GM12874 (cell line): ENCODE measurements at regions not wholly inside any gene's neighbourhood (a gene's known extent, or its start where the extent isn't known, plus 50 kb on each side); places are given as distances from the start of the nearest gene placed in this dataset.

Experiments used
- CTCF ChIP-seq: IDR thresholded peaks from 2 replicates; pipeline ENCODE4 v1.5.1; 2011; ENCODE audit warnings: low read depth, mild to moderate bottlenecking, control low read depth, low read length, moderate library complexity; ENCODE audit not compliant: insufficient read depth

DNA sequence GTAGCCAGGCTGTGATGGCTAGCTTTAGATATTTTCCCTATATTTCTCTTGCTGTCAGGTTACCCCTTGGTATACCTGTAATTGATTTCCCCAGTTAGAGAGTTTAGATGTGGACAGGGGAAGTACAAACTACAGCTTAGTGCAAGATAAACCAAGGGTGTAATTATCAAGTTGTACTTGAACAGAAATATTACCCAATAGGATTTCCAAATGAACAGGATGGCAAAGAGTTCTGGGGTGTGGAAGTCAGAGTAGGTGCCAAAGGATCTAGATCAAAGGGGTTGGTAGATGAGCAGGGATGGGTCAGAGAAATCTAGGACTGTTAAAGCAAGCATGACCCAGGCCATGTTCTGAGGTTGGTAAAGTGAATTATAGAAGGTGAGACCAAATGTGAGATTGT is 585.2 kb downstream of the CCDC85A start:
- no peak for TF ChIP-seq CTCF

- TF ChIP-seq CTCF = no peak
Observed at GRCh38 chr2:56770490-56770889, 586.7 kb downstream of the CCDC85A start.

GRCh38 chr2:56784046-56784445 is 600.3 kb downstream of the CCDC85A start:
- no peak for TF ChIP-seq CTCF

DNA sequence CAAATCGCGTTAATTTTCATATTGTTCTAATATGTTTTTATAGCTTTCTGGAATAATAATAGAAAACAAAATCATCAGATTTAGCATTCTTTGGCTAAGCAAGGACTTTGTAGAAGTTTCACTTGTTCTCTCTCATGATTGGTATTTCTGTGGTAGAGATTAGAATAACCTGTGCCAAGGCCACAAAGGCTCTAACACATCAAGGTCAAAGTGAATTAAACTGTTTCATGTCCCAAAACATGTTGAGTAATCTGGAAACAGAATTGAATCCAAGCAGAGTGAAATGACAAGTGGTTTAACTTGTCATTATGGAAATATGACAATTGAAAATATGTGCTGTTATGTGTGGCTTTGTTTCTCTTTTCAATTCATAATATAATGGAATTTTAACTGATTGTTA is 617.4 kb downstream of the CCDC85A start:
- TF ChIP-seq CTCF = no peak

GRCh38 chr2:56801770-56802169 is 618.0 kb downstream of the CCDC85A start:
- TF ChIP-seq CTCF = no peak

- no peak for TF ChIP-seq CTCF
Observed at GRCh38 chr2:56803596-56803995, 619.8 kb downstream of the CCDC85A start.

DNA sequence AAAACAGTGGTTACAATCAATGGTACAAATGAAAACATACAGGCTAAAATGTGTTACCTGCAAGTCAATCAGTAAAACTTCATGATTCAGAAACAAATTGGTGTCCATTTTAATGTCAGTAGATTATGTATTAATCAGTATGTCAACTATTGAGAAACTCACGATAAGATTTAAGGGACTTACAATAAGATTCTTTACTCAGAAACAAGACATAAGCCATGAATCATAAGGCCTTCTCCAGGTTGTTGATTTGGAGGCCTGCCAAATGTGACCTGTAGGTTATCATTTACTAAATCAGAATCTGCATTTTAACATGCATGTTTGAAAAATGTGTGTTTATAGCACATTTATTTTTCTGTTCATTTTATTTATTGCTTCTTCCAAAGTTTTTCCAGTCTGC is 623.1 kb downstream of the CCDC85A start:
- no peak for TF ChIP-seq CTCF

- no peak for TF ChIP-seq CTCF
Observed at GRCh38 chr2:56807861-56808260, 624.1 kb downstream of the CCDC85A start.
